Pancreas (tissue), 10 donors: ENCODE measurements at regions not wholly inside any gene's neighbourhood (a gene's known extent, or its start where the extent isn't known, plus 50 kb on each side); places are given as distances from the start of the nearest gene placed in this dataset.

ENCODE experiments used
- ATAC-seq, 4 donors: fragments of 200-7000 bp; cut with Tn5 transposase; one replicate each; pipeline versions ENCODE4 v1.8.0 to v1.9.1; 2020; ENCODE audit warnings: mild to moderate bottlenecking in 4 of 4, moderate library complexity in 4 of 4
- DNase-seq, 6 donors: peaks; one replicate each; pipeline ENCODE4 v3.0.0-alpha.2; 2020
- FAIRE-seq: peaks from 2 replicates; lab custom pipeline; 2012; peaks lifted over from hg19 to GRCh38; lab: Jason Lieb, UNC
- H3K27ac ChIP-seq, 4 donors: fragments of 200-600 bp; sonication (generic); 1 replicate in 3 of 4; 2 replicates in 1 of 4; pipeline versions ENCODE4 v1.5.0 to v1.8.0; 2020
- H3K27me3 ChIP-seq, 4 donors: fragments of 200-600 bp; one replicate each; pipeline ENCODE4 v1.8.0; 2021
- H3K36me3 ChIP-seq, 3 donors: fragments of 200-600 bp; sonication (generic) in 1 of 3; one replicate each; pipeline versions ENCODE4 v1.5.0 to v1.8.0; 2020 to 2021
- H3K4me1 ChIP-seq, 3 donors: fragments of 200-600 bp; one replicate each; pipeline ENCODE4 v1.8.0; 2021
- H3K4me3 ChIP-seq, 4 donors: fragments of 200-600 bp; sonication (generic) in 2 of 4; one replicate each; pipeline versions ENCODE4 v1.5.0 to v1.8.0; 2020 to 2021
- H3K9me3 ChIP-seq, 4 donors: fragments of 200-600 bp; one replicate each; pipeline ENCODE4 v1.8.0; 2021
- WGBS, 2 donors: extraction: QIAGEN DNeasy Blood & Tissue Kit; methylation state at CpG; one replicate each; pipeline ENCODE4 v1.1.7; 2013; 5-methylcytosine and 5-hydroxymethylcytosine counted together
- intact Hi-C, 3 donors: fragments of 100-400 bp; cut with DNase I; formaldehyde crosslinking; loops; one replicate each; pipeline versions ENCODE4 v1.11.1 to v1.14.2; 2022
- TF ChIP-seq, protein P1 (sequence below), 4 donors: fragments of 200-600 bp; sonication (generic) in 3 of 4; IDR thresholded peaks; one replicate each; pipeline versions ENCODE4 v1.5.0 to v1.8.0; 2021; ENCODE audit warnings: antibody characterized with exemption in 4 of 4
- donor health status: healthy with polysubstance abuse.
- donor health status: DM: no; HTN: no; CAD: no; lungs with moderate emphysema.
- donor health status: DM: no; HTN: no; CAD: no.
- donor health status: control.
- donor health status: control.
- donor health status: Bipolar disorder and iron deficiency.
- donor health status: DM: yes; HTN: yes; CAD: no.
- donor health status: DM: no; HTN: no; CAD: no.
- donor health status: DM: no; HTN: no; CAD: no.
- donor health status: DM: yes; HTN: yes; CAD: no.

DNA sequence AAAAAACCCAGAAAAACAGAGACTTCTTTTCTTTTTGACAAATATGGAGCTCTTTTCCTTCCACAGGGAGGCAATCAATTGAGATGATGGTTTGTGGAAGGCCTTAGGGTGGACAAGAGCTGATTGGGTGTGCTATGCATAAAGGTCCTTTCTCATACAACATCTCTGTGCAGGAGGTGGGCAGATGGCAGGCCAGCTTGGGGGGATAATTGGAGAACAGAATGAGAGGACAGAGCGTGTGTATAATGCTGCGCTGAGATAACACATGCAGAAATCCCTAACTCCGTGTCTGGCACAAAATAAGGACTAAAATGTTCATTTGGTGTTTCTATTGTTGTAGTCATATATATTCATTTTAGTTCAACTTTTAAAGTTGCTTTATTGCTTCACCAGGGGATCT lies 159.0 kb upstream of the MEF2C start:
- intact Hi-C loops = no loop called here
- TF ChIP-seq, protein P1, sequence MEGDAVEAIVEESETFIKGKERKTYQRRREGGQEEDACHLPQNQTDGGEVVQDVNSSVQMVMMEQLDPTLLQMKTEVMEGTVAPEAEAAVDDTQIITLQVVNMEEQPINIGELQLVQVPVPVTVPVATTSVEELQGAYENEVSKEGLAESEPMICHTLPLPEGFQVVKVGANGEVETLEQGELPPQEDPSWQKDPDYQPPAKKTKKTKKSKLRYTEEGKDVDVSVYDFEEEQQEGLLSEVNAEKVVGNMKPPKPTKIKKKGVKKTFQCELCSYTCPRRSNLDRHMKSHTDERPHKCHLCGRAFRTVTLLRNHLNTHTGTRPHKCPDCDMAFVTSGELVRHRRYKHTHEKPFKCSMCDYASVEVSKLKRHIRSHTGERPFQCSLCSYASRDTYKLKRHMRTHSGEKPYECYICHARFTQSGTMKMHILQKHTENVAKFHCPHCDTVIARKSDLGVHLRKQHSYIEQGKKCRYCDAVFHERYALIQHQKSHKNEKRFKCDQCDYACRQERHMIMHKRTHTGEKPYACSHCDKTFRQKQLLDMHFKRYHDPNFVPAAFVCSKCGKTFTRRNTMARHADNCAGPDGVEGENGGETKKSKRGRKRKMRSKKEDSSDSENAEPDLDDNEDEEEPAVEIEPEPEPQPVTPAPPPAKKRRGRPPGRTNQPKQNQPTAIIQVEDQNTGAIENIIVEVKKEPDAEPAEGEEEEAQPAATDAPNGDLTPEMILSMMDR (IDR thresholded peaks at IDR 0.05) = no peak
- no peak overlapping the region for H3K27ac ChIP-seq
- no peaks in the 10 kb centered on the region for H3K27me3 ChIP-seq
- no peaks in the 10 kb centered on the region for H3K36me3 ChIP-seq
- FAIRE-seq (no peak), DNase-seq (no peak), ATAC-seq (no peak)
- H3K4me1 ChIP-seq = no peaks in the 10 kb centered on the region
- H3K4me3 ChIP-seq = no peak overlapping the region
- WGBS, 2 donors = 83 to 87% methylated on average over 3 of the region's 3 CpGs
- no peaks in the 10 kb centered on the region for H3K9me3 ChIP-seq

DNA sequence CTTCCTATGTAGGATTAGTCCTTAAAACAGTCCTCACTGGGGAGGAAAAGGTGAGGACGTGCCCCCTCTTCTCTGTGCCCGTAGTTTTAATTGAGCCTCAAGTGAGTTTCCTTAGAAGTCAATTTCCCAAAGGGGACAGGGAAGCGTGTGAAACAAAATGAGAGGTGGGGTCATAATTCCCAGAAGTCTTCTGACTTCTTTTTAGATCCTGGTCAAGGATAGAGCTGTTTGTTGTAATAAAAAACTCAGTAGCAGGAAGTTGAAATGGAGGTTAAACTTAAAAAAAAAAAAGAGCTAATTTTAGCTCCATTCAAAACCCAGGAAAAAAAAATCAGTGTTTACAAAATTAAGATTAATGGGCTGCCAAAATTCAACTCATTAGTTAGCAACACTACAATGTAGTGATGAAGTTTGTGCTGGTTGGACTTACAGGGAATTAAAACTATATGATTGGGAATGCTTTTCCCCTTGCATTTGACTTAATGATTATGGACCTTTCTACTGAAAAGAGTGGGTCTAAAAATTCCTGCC lies 158.3 kb upstream of the MEF2C start:
- Histone ChIP-seq H3K9me3 (no peaks in the 10 kb centered on the region), H3K27me3 (no peaks in the 10 kb centered on the region), H3K36me3 (no peaks in the 10 kb centered on the region), H3K4me3 (no peak overlapping the region), H3K27ac (no peak overlapping the region), H3K4me1 (no peaks in the 10 kb centered on the region)
- TF ChIP-seq, protein P1 (IDR thresholded peaks at IDR 0.05) = no peak
- peak in 1 of 4 donors; percentile 39 for ATAC-seq
- no peak for FAIRE-seq
- no peak for DNase-seq
- intact Hi-C loops = no loop called here
- WGBS, 2 donors = 65 to 66% methylated on average over 3 of the region's 3 CpGs

DNA sequence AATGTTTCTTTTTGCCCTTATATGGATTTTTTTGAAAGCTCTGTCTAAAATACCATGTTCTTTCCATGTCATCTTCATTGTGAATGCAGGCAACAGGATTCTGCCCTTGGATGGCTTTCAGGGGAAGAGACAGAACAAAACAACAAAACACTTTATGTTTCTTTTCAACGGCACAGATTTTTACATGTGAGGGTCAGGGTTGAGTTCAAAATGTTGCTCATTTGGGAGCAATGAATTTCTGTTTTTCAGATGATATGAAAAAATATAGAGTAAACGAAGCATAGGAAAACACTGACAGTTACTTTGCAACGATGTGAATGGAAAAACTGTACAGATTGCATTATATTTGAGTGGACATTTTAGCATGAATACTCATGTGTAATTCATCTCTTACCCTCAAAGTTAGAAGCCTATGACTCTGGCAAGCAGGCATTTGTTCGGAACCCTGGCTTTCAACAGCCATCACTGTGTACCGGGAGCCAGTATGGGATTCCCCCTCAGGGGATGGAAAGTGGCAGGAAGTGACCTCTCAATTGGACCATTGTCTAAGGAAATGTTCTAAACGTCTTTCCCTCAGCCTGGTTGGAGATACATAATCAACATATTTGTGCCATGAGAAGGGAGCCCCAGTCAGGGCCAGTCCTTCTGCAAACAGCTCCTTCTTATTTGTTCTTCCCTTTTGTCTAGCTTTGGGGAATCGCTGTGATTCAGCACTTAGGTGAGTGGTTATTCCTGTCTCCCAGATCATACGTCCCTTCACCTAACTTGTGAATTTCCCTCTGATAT lies 153.9 kb upstream of the MEF2C start:
- H3K4me1 ChIP-seq = no peaks in the 10 kb centered on the region
- no peak for DNase-seq
- H3K27ac ChIP-seq = no peak overlapping the region
- FAIRE-seq = no peak
- intact Hi-C loops = no loop called here
- no peak overlapping the region for H3K4me3 ChIP-seq
- TF ChIP-seq, protein P1 (IDR thresholded peaks at IDR 0.05) = no peak
- 55 to 57% methylated on average over 8 of the region's 8 CpGs for WGBS, 2 donors
- H3K36me3 ChIP-seq = no peaks in the 10 kb centered on the region
- no peaks in the 10 kb centered on the region for H3K27me3 ChIP-seq
- peak in 1 of 4 donors; percentile 51 for ATAC-seq
- H3K9me3 ChIP-seq = no peaks in the 10 kb centered on the region

DNA sequence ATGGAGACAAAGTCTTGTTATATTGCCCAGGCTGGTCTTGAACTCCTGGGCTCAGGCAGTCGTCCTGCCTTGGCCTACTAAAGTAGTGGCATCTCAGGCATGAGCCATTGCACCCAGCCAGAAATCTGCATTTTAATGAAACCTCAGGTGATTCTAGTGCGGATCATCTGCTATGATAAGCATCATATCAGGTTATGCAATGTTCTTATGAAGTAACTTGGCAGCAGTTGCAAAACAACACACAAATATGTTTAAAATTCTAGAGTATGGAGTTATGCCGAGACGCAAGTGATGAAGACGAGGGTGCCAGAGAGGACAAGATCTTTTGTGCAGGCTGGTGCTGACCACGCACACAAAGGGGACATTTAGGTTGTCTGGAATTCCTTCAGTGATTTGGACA lies 153.2 kb upstream of the MEF2C start:
- DNase-seq (no peak), FAIRE-seq (no peak), ATAC-seq (no peak)
- intact Hi-C loops = no loop called here
- Histone ChIP-seq H3K9me3 (no peaks in the 10 kb centered on the region), H3K4me3 (no peak overlapping the region), H3K27ac (no peak overlapping the region), H3K36me3 (no peaks in the 10 kb centered on the region), H3K4me1 (no peaks in the 10 kb centered on the region), H3K27me3 (no peaks in the 10 kb centered on the region)
- 74 to 79% methylated on average over 6 of the region's 6 CpGs for WGBS, 2 donors
- TF ChIP-seq, protein P1 (IDR thresholded peaks at IDR 0.05) = no peak

DNA sequence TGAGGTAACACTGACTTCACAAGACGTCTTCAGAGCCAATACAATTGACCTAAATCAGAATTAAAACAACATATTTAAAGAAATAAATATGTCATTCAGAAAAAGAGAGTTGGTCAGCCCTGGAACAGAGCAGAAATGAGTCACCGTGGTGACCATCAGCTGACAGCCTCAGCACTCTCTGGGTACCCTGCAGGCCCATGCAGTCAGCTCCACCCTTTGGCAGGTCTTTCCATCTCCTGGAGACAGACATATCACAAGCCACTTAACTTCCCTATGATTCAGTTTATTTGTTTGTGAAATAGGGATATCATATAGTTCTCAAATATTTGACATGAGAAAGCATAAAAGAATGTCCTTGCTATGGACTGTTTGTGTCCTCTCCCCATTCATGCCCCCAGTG lies 151.6 kb upstream of the MEF2C start:
- intact Hi-C loops = no loop called here
- FAIRE-seq = no peak
- no peak for ATAC-seq

More for the DNA sequence above, 151.6 kb upstream of the MEF2C start:
- Histone ChIP-seq H3K4me3 (no peak overlapping the region), H3K27me3 (no peaks in the 10 kb centered on the region), H3K9me3 (no peaks in the 10 kb centered on the region), H3K4me1 (no peaks in the 10 kb centered on the region), H3K36me3 (no peaks in the 10 kb centered on the region), H3K27ac (no peak overlapping the region)
- 76 to 77% methylated on average over 2 of the region's 2 CpGs for WGBS, 2 donors
- no peak for DNase-seq
- TF ChIP-seq, protein P1 (IDR thresholded peaks at IDR 0.05) = no peak
